ENCODE measurements at regions not wholly inside any gene's neighbourhood (a gene's known extent, or its start where the extent isn't known, plus 50 kb on each side); places are given as distances from the start of the nearest gene placed in this dataset.

- Mint-ChIP-seq H3K27me3 (ENCODE audit: low read depth) (no peaks in the 10 kb centered on the region), H3K9me3 (peaks cover 3 to 5% of the 10 kb centered on the region in 2 donors), H3K4me1 (ENCODE audit: low read depth) (no peaks in the 10 kb centered on the region)
These were observed 176.6 kb upstream of the TYRP1 start for GRCh38 chr9:12516573-12516972.

GRCh38 chr9:12538842-12539579 is 154.2 kb upstream of the TYRP1 start:
- no peaks in the 10 kb centered on the region for H3K4me1 Mint-ChIP-seq (ENCODE audit: low read depth)
- ATAC-seq (replicated peaks in 1 of 2) (no peak), DNase-seq (no peak)
- H3K27ac Mint-ChIP-seq, result no peak overlapping the region
- H3K9me3 Mint-ChIP-seq, result peaks cover 4 to 11% of the 10 kb centered on the region in 2 donors
- H3K27me3 Mint-ChIP-seq (ENCODE audit: low read depth), result no peaks in the 10 kb centered on the region
- peaks cover 0 to 3% of the 10 kb centered on the region in 2 donors for H3K36me3 Mint-ChIP-seq (ENCODE audit: insufficient read depth in 2 of 2)
- H3K4me3 Mint-ChIP-seq, result no peak overlapping the region

More at GRCh38 chr9:12516573-12516972, 176.6 kb upstream of the TYRP1 start:
- ATAC-seq (replicated peaks in 1 of 2), result no peak
- Mint-ChIP-seq H3K27ac (no peak overlapping the region), H3K4me3 (no peak overlapping the region), H3K36me3 (ENCODE audit: insufficient read depth in 2 of 2) (no peaks in the 10 kb centered on the region)
- DNase-seq, result no peak

DNA sequence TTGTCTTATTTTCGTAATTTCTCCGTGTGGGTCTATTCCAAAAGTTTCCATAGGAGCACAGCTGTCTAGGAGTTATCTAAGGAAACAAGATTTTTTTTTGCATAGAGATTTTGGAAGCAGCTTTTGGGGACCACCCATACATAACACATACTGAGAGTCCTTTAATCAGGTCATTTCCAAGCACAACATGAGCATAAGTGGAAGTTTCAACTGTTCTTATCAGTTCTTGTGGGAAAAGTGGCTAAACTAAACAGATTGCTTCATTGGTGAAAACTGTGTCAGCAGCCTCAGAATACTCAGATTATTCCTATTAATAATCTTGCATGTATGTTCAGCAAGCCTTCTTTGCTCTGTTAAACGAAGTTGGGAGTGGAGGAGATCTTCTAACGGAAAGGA is 153.6 kb upstream of the TYRP1 start:
- ATAC-seq (replicated peaks in 1 of 2), result no peak
- H3K27me3 Mint-ChIP-seq (ENCODE audit: low read depth), result no peaks in the 10 kb centered on the region
- H3K4me3 Mint-ChIP-seq, result no peak overlapping the region
- no peak overlapping the region for H3K27ac Mint-ChIP-seq
- H3K9me3 Mint-ChIP-seq, result peaks cover 5 to 12% of the 10 kb centered on the region in 2 donors
- H3K36me3 Mint-ChIP-seq (ENCODE audit: insufficient read depth in 2 of 2), result peaks cover 0 to 3% of the 10 kb centered on the region in 2 donors
- H3K4me1 Mint-ChIP-seq (ENCODE audit: low read depth), result no peaks in the 10 kb centered on the region
- DNase-seq, result no peak

GRCh38 chr9:12544700-12545099 is 148.5 kb upstream of the TYRP1 start:
- no peak for ATAC-seq (replicated peaks in 1 of 2)
- DNase-seq, result no peak
- Mint-ChIP-seq H3K27ac (no peak overlapping the region), H3K4me1 (ENCODE audit: low read depth) (no peaks in the 10 kb centered on the region), H3K9me3 (peaks cover 5 to 8% of the 10 kb centered on the region in 2 donors), H3K36me3 (ENCODE audit: insufficient read depth in 2 of 2) (no peaks in the 10 kb centered on the region), H3K27me3 (ENCODE audit: low read depth) (no peaks in the 10 kb centered on the region), H3K4me3 (no peak overlapping the region)

DNA sequence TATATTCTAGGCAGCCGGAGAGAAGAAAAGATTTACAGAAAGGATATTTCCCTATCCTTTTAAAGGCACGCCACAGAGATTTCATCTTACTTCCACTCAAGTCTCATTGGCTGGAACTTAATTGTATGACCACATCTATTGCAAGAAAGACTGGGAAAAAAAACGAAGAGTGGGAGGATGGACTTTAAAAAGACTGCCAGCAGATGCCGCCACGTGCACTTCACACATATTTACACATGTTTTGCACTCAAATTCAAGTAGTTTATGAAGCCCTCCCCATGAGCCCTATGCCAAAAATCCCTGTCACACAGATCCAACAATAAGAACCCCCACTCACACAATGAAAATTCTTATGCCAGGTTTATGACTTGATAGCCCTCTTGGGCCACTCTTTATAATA is 138.5 kb upstream of the TYRP1 start:
- Mint-ChIP-seq H3K36me3 (ENCODE audit: insufficient read depth in 2 of 2) (peaks cover 0 to 2% of the 10 kb centered on the region in 2 donors), H3K9me3 (peaks cover 7 to 10% of the 10 kb centered on the region in 2 donors), H3K4me3 (no peak overlapping the region), H3K27ac (no peak overlapping the region), H3K4me1 (ENCODE audit: low read depth) (no peaks in the 10 kb centered on the region), H3K27me3 (ENCODE audit: low read depth) (no peaks in the 10 kb centered on the region)
- ATAC-seq (replicated peaks in 1 of 2), result no peak
- DNase-seq, result no peak

DNA sequence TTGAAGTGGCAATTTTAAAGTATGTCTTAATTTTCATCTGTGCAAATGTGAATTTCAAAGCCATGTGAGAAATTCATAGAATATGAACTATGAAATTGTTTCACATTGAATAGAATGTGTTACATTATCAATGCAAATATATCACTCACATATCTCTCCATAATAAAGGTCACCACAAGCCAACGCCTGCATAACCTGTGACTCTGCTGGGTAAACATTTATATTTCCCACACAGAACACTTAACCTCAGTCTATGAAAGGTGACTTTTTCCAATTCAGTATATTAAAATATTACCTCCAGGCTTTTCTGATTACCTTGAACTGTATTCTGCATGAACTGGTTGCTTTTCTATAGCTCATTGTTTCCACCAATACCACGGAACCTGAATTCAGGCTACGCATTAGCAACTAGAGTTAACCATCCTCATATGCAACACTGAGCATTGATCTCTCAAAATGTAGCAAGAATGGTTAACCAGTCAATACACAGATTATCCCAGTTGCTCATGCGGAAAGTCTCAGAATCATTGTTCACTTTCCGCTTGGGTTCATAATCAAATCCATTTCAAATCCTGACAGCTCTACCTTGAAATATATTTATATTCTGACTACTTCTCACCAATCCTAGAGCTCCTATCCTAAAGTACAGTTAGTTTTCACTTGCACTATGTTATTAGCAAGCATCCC is 126.6 kb upstream of the TYRP1 start:
- Mint-ChIP-seq H3K27me3 (ENCODE audit: low read depth) (no peaks in the 10 kb centered on the region), H3K27ac (no peak overlapping the region), H3K4me3 (no peak overlapping the region), H3K4me1 (ENCODE audit: low read depth) (no peaks in the 10 kb centered on the region), H3K36me3 (ENCODE audit: insufficient read depth in 2 of 2) (peaks cover 0 to 1% of the 10 kb centered on the region in 2 donors), H3K9me3 (peaks cover 8 to 16% of the 10 kb centered on the region in 2 donors)
- ATAC-seq (replicated peaks in 1 of 2) (no peak), DNase-seq (no peak)

- H3K4me3 Mint-ChIP-seq, result no peak overlapping the region
- DNase-seq, result no peak
- no peaks in the 10 kb centered on the region for H3K4me1 Mint-ChIP-seq (ENCODE audit: low read depth)
- H3K9me3 Mint-ChIP-seq, result peaks cover 5 to 10% of the 10 kb centered on the region in 2 donors
- no peaks in the 10 kb centered on the region for H3K27me3 Mint-ChIP-seq (ENCODE audit: low read depth)
- ATAC-seq (replicated peaks in 1 of 2), result no peak
- no peak overlapping the region for H3K27ac Mint-ChIP-seq
- peaks cover 0 to 2% of the 10 kb centered on the region in 2 donors for H3K36me3 Mint-ChIP-seq (ENCODE audit: insufficient read depth in 2 of 2)
These were observed 108.3 kb upstream of the TYRP1 start for GRCh38 chr9:12584656-12585522.

DNA sequence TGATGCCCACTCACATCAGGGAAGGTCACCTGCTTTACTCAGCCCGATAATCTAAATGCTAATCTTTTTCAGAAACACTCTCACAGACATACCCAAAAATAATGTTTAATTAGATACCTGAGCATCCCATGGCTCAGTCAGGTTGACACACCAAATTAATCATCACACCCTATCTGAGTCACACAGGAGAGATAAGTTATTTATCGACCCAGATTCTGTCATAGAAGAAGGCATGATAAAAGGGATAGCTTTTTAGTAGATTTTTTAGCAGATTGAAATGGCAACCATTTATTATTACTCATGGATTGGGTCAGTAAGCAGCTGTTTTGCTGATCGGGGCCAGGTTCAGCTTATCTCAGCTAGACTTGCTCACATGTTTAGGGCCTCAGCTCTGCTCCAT is 97.8 kb upstream of the TYRP1 start:
- Mint-ChIP-seq H3K9me3 (peaks cover 3 to 7% of the 10 kb centered on the region in 2 donors), H3K4me1 (ENCODE audit: low read depth) (no peaks in the 10 kb centered on the region), H3K27me3 (ENCODE audit: low read depth) (no peaks in the 10 kb centered on the region), H3K36me3 (ENCODE audit: insufficient read depth in 2 of 2) (no peaks in the 10 kb centered on the region), H3K4me3 (no peak overlapping the region), H3K27ac (no peak overlapping the region)
- no peak for DNase-seq
- ATAC-seq (replicated peaks in 1 of 2), result no peak

- H3K27ac Mint-ChIP-seq, result no peak overlapping the region
- H3K36me3 Mint-ChIP-seq (ENCODE audit: insufficient read depth in 2 of 2), result no peaks in the 10 kb centered on the region
These were observed 88.9 kb upstream of the TYRP1 start for GRCh38 chr9:12604164-12604821.

GRCh38 chr9:12612211-12612770 is 80.9 kb upstream of the TYRP1 start:
- Mint-ChIP-seq H3K27me3 (ENCODE audit: low read depth) (no peaks in the 10 kb centered on the region), H3K36me3 (ENCODE audit: insufficient read depth in 2 of 2) (peaks cover 0 to 2% of the 10 kb centered on the region in 2 donors), H3K4me1 (ENCODE audit: low read depth) (no peaks in the 10 kb centered on the region), H3K27ac (no peak overlapping the region), H3K9me3 (peaks cover 4 to 20% of the 10 kb centered on the region in 2 donors), H3K4me3 (no peak overlapping the region)
- DNase-seq, result no peak
- ATAC-seq (replicated peaks in 1 of 2), result no peak

More at GRCh38 chr9:12604164-12604821, 88.9 kb upstream of the TYRP1 start:
- no peaks in the 10 kb centered on the region for H3K4me1 Mint-ChIP-seq (ENCODE audit: low read depth)
- no peak for ATAC-seq (replicated peaks in 1 of 2)
- no peak for DNase-seq
- peaks cover 0 to 8% of the 10 kb centered on the region in 2 donors for H3K9me3 Mint-ChIP-seq
- no peak overlapping the region for H3K4me3 Mint-ChIP-seq
- H3K27me3 Mint-ChIP-seq (ENCODE audit: low read depth), result no peaks in the 10 kb centered on the region

GRCh38 chr9:12613071-12613470 is 80.1 kb upstream of the TYRP1 start:
- Mint-ChIP-seq H3K4me3 (no peak overlapping the region), H3K4me1 (ENCODE audit: low read depth) (no peaks in the 10 kb centered on the region), H3K36me3 (ENCODE audit: insufficient read depth in 2 of 2) (peaks cover 0 to 2% of the 10 kb centered on the region in 2 donors), H3K27me3 (ENCODE audit: low read depth) (no peaks in the 10 kb centered on the region), H3K9me3 (peaks cover 4 to 17% of the 10 kb centered on the region in 2 donors), H3K27ac (no peak overlapping the region)
- no peak for DNase-seq
- no peak for ATAC-seq (replicated peaks in 1 of 2)

DNA sequence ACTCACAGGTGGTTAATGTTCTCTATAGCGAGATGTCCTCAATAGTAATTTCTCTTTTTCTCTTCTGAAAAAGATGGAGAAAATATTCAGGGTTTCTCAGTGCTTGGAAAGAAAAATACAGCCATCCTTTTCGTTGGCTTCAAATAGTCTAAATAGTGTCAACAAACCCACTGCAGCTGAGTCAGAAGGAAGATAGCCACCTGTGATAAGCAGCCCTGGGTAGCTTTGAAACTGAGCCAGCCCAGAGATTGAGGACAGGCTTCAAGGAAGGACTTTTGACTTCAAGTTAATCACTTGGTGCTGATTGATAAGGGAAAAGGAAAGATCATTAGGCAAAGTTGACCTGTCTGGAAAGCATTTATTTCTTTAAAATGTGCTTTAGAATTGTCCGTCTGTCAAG is 78.7 kb upstream of the TYRP1 start:
- Mint-ChIP-seq H3K4me3 (no peak overlapping the region), H3K4me1 (ENCODE audit: low read depth) (no peaks in the 10 kb centered on the region), H3K36me3 (ENCODE audit: insufficient read depth in 2 of 2) (peaks cover 0 to 2% of the 10 kb centered on the region in 2 donors), H3K27ac (no peak overlapping the region), H3K9me3 (peaks cover 4 to 15% of the 10 kb centered on the region in 2 donors), H3K27me3 (ENCODE audit: low read depth) (no peaks in the 10 kb centered on the region)
- DNase-seq (no peak), ATAC-seq (replicated peaks in 1 of 2) (no peak)

Measured in activated T-cell treated with anti-CD3 and anti-CD28 coated beads, Interleukin-2, amount 50 U/mL, for 72 hours (primary cell).